ENCODE measurements at regions not wholly inside any gene's neighbourhood (a gene's known extent, or its start where the extent isn't known, plus 50 kb on each side); places are given as distances from the start of the nearest gene placed in this dataset.
"Not testable (repeated sequence)": the region's sequence is repeated elsewhere in the genome, so short reads cannot be mapped to it uniquely, and the experiment has no call there.

DNA sequence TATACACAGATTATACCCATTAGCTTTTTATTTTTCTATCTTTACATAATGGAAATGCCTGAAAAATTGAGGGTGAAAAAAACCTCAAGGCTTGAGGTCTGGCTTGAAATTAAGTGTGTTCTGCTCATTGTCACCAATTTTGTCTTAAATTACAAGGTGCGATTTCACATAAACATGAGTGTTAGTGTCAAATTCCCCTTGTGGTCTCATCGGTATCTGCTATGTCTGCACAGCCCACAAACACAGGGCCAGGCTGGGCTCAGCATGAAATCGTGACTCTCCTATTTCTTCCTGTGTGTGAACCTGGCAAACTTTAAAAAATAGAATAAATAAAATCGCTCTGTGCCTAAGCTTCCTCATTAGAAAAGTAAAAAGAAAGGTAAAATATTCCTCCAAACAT is 109.1 kb downstream of the CRLF2 start:
- DNase-seq (ENCODE audit: low read depth): no peak

- no peak for DNase-seq (ENCODE audit: low read depth)
Observed at GRCh38 chrX:1102786-1103185, 109.7 kb downstream of the CRLF2 start.

DNA sequence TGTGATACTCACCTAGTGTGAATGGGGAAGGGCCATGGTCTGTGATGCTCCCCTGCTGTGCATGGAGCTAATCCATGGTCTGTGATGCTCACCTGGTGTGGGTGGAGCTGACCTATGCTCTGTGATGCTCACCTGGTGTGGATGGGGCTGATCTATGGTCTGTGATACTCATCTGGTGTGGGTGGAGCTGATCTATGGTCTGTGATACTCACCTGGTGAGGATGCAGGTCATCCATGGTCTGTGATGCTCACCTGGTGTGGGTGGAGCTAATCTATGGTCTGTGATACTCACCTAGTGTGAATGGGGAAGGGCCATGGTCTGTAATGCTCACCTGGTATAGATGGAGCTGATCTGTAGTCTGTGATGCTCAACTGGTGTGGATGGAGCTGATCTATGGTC is 110.2 kb downstream of the CRLF2 start:
- DNase-seq (ENCODE audit: low read depth): not testable (repeated sequence)

GRCh38 chrX:1099146-1099770 is 113.2 kb downstream of the CRLF2 start:
- DNase-seq (ENCODE audit: low read depth): no peak

- no peak for DNase-seq (ENCODE audit: low read depth)
Observed at GRCh38 chrX:1097328-1097727, 115.1 kb downstream of the CRLF2 start.

DNA sequence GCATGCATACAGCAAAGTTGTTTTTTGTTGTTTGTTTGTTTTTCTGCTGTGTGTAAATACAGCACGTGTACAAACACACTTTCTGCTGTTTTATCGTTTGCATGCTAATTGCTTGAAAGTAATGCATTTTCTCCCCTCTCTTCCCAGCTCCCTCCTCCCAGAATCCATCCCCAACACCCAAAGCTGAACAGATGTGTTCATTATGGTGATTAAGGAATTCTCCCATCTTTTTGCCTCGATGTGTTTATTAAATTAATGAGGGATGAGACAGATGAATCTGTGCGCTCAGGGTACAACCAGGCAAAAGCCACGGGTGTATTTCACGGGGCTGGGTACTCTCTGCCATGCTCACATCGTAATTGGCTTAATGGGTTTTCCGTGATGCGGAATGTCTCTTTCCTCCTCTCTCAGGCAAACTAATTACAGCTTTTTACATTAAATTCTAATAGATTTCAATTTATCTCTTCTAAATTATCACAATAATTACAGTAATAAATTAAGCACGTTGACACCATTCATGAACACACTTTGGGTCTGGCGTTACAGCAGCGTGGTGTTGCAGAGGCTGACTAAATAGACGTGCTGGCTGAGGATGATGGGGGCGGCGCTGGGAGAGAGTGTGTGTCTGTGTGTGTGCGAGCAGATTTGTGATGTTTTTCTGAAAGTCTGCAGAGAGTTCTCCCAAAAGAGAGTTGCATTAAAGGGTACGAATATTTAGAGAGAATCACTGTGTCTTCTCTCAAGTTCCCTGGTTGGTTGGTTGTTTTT is 117.7 kb downstream of the CRLF2 start:
- DNase-seq (ENCODE audit: low read depth): no peak

- DNase-seq (ENCODE audit: low read depth): no peak
Observed at GRCh38 chrX:1093586-1094421, 118.6 kb downstream of the CRLF2 start.

DNA sequence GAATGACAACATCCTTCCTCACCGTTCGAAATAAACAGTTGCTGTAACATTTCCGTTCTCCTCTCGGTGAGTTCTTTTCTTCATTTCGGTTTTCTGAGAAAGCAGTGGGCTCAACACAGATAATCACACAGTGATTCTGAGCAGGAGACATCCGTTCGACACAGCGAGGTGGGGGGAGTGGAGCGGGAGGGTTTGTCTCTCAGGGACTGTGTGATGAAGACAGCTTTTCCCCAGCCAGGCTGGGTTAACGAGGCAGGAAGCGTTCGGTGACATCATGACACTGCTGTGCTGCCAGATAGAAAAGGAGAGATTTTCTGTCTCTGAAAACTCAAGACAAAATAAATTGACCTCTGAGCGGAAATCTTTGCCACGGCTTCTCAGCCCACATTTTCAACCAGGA is 119.3 kb downstream of the CRLF2 start:
- no peak for DNase-seq (ENCODE audit: low read depth)

DNA sequence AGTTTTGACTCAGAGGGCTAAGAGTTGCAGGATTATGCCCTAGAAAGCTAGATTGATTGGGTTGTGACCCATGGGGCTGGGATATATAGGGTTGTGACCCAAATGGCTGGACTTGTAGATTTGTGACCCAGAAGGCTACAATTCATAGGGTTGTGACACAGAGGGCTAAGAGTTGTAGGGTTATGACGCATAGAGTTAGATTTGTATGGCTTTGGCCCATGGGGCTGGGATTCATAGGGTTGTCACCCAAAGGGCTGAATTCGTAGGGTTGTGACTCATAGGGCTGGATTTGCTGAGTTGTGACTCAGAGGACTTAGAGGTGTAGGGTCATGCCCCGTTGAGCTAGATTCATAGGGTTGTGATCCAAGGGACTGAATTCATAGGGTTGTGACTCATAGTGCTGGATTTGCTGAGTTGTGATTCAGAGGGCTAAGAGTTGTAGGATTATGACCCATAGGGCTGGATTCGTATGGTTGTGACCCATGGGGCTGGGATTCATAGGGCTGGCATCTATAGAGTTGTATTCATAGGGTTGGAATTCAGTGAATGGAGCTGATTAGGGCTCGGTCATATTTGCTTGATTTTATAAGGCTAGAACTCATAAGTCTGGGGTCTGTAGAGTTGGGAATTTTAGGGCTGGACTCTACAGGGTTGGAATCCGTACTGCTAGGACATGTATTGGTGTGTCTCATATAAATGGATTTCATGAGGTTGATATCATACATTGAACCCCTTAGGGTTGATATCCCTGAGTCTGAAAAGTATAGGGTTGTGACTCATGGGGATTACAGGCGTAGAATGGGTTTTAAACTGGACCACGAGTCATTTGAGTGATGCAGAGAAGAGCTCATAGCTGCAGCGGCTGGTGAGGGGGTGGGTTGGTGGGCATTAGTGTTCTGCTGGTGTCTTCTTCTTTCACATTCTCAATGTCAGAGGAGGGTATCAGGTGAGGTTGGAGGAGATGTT is 125.7 kb downstream of the CRLF2 start:
- no peak for DNase-seq (ENCODE audit: low read depth)

DNA sequence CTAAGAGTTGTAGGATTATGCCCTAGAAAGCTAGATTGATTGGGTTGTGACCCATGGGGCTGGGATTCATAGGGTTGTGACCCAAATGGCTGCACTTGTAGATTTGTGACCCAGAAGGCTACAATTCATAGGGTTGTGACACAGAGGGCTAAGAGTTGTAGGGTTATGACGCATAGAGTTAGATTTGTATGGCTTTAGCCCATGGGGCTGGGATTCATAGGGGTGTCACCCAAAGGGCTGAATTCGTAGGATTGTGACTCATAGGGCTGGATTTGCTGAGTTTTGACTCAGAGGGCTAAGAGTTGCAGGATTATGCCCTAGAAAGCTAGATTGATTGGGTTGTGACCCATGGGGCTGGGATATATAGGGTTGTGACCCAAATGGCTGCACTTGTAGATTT is 126.6 kb downstream of the CRLF2 start:
- not testable (repeated sequence) for DNase-seq (ENCODE audit: low read depth)

DNA sequence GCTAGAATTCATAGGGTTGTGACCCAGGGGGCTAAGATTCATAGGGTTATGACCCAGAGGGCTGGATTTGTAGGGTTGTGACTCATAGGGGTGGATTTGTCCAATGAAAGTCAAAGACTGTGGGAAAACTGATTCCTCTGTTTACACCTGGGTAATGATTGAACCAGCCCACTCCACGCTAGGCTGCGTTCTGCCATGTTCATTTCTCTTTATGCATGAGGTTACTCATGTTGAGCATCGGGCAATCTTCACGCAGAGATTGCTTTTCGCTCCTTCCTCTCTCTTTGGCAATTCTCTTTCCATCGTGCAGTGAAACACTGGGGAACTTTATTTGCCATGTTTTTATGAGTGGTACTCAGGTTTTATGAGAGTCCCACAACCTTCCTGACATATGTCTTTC is 127.8 kb downstream of the CRLF2 start:
- DNase-seq (ENCODE audit: low read depth): no peak

DNA sequence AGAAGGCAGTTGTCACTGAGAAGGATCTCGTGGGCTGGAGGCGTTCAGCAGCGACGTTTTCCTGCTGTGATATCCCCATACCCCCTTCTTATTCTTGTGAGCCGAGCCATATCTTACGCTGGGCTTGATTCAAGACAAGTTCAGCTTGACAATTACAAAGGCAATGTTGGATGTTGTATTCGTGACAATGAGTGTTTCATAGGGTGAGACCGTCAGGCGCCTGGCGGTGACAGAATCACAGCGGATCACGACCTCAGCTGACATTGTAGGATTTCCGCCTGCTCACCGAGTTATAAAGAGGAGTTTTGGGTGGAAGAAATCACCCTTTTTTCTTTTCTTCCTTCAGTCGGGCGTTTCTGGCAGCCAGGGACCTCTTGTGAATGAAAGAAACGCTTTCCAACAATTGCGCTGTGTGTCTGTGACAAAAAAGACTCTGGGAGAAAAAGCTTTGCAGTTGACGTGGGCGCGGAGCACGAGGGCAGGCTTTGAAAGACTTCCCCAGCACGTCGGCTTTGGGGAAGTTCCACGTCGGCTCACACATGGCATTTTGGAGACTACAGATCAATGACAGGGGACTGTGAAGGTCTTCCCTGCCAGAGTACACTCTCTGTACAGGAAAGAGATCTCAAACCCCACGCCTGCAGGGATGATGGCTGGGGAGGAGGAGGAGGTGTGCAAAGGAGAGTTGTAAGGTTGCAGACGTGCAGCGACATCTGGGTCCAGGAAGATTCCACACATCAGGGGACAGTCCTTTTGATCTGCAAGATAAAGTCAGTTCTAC is 135.4 kb downstream of the CRLF2 start:
- no peak for DNase-seq (ENCODE audit: low read depth)

GRCh38 chrX:1075741-1076140 is 136.7 kb downstream of the CRLF2 start:
- no peak for DNase-seq (ENCODE audit: low read depth)

DNA sequence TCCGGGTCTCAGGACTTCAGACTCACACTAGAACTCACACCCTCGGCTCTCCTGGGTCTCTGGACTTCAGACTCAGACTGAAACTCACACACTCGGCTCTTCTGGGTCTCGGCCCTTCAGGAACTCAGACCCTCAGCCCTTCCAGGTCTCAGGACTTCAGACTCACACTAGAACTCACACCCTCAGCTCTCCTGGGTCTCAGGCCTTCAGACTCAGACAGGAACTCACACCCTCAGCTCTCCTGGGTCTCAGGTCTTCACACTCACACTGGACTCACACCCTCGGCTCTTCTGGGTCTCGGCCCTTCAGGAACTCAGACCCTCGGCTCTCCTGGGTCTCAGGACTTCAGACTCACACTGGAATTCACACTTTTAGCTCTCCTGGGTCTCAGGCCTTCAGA is 137.3 kb downstream of the CRLF2 start:
- DNase-seq (ENCODE audit: low read depth): no peak

GRCh38 chrX:1074755-1075154 is 137.7 kb downstream of the CRLF2 start:
- DNase-seq (ENCODE audit: low read depth): no peak

DNA sequence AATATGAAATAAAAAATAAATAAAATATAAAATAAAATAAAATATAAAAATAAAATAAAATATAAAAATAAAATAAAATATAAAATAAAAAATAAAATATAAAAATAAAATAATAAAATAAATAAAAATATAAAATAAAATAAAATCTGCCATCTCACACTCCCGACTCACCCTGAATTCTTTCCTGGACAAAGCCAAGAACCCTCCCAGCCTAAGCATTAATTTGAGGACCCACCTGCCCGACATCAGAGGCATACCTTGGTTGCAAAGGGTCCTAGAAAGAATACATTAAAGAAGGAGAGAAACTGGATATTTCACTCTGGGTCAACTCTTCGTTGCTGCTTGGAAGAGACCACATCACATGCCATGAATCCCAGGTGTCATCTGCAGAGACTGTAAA is 138.3 kb downstream of the CRLF2 start:
- no peak for DNase-seq (ENCODE audit: low read depth)

GRCh38 chrX:1072637-1073377 is 139.6 kb downstream of the CRLF2 start:
- DNase-seq (ENCODE audit: low read depth): no peak

DNA sequence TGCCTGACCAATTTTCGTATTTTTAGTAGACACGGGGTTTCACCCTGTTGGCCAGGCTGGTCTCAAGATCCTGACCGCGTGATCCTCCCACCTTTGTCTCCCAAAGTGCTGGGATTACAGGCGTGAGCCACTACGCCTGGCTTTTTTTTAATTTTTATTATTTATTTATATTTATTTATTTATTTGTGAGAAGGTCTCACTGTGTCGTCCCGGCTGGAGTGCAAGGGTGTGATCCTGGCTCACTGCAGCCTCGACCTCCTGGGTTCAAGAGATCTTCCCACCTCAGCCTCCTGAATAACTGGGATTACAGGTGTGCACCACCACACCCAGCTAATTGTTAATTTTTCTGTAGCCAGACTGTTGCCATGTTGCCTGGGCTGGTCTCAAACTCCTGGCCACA is 141.1 kb downstream of the CRLF2 start:
- DNase-seq (ENCODE audit: low read depth): no peak

- DNase-seq (ENCODE audit: low read depth): no peak
Observed at GRCh38 chrX:1062351-1062750, 150.1 kb downstream of the CRLF2 start.

- DNase-seq (ENCODE audit: low read depth): no peak
Observed at GRCh38 chrX:1060562-1060960, 151.9 kb downstream of the CRLF2 start.
